GM18951 (cell line): ENCODE measurements at regions not wholly inside any gene's neighbourhood (a gene's known extent, or its start where the extent isn't known, plus 50 kb on each side); places are given as distances from the start of the nearest gene placed in this dataset.
"Not testable (repeated sequence)": the region's sequence is repeated elsewhere in the genome, so short reads cannot be mapped to it uniquely, and the experiment has no call there.

ENCODE experiments used
- POLR2A ChIP-seq: IDR thresholded peaks from 4 replicates; pipeline ENCODE4 v1.6.1; 2011; ENCODE audit warnings: mild to moderate bottlenecking; ENCODE audit not compliant: insufficient read length, insufficient read depth; ENCODE audit errors: extremely low read depth
- in situ Hi-C: fragments of 300-500 bp; cut with MboI; formaldehyde crosslinking; loops from one replicate; pipeline ENCODE4 v1.12.0; 2022; ENCODE audit warnings: low sequenced_read_pairs, mixed read lengths, inconsistent platforms; ENCODE audit not compliant: unreplicated experiment

- in situ Hi-C loops = no loop called here
- no peak for TF ChIP-seq POLR2A
Observed at GRCh38 chr18:9003406-9004100, 98.9 kb upstream of the NDUFV2 start.

GRCh38 chr18:9004308-9004707, 98.2 kb upstream of the NDUFV2 start:
- in situ Hi-C loops = not testable (repeated sequence)

GRCh38 chr18:9007700-9008099, 94.8 kb upstream of the NDUFV2 start:
- in situ Hi-C loops = not testable (repeated sequence)

- TF ChIP-seq POLR2A = no peak
- in situ Hi-C loops = no loop called here
Observed at GRCh38 chr18:9008200-9008708, 94.2 kb upstream of the NDUFV2 start.

DNA sequence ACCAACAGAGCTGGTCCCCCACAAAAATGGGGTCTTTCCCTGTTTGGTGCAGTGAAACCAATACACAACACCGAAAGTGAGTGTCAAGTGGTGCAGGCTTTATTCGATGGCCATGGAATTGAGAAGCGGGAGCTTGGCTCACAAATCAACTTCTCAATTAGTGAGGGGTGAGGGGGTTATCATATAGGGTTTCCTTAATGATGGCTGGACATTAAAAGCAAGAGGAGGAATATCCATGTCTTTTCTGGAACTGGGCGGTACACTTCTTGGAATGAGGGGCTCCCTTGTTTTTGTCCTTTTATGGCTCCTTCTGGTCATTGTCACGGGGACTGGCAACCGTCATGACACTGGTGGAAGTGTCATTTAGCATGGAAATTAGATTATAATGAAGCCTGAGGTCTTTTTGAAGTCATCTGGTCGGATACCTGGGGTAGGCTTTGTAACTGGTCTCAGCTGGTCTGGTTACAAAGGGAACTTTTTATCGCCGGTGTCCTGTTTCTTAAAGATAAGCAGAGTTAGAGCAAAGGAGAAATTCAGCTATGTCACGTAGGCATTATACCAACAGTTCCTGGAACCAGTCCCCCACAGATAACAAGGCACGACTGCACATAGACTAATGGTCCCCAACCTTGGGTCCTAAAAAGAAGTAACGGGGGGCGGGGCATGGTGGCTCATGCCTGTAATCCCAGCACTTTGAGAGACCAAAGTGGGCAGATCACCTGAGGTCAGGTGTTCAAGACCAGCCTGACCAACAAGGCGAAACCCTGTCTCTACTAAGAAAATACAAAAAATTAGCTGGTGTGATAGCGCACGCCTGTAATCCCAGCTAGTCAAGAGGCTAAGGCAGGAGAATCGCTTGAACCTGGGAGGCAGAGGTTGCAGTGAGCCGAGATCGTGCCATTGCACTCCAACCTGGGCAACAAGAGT, 93.5 kb upstream of the NDUFV2 start:
- TF ChIP-seq POLR2A = no peak

GRCh38 chr18:9009703-9010488, 92.6 kb upstream of the NDUFV2 start:
- in situ Hi-C loops = no loop called here

More for the DNA sequence above, 93.5 kb upstream of the NDUFV2 start:
- in situ Hi-C loops = no loop called here

DNA sequence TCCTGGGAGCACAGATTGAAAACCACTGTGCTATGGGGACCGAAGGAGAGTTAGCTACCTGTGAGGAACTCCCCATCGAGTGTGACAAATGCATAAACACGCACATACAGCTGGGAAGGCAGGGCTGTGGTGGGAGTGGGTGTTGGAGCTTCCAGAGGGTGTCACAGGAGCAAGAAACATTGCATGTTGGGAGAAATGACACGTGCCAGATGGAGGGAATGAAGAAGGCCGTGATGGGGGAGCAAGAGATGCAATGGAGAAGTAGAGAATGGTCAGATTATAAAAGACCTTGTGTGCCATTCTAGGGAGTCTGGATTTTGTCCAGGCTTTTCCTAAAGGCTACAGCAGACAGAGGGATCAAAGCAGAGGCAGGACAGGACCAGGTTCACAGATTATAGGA, 91.1 kb upstream of the NDUFV2 start:
- in situ Hi-C loops = no loop called here
- TF ChIP-seq POLR2A = no peak

More at GRCh38 chr18:9009703-9010488, 92.6 kb upstream of the NDUFV2 start:
- TF ChIP-seq POLR2A = no peak

DNA sequence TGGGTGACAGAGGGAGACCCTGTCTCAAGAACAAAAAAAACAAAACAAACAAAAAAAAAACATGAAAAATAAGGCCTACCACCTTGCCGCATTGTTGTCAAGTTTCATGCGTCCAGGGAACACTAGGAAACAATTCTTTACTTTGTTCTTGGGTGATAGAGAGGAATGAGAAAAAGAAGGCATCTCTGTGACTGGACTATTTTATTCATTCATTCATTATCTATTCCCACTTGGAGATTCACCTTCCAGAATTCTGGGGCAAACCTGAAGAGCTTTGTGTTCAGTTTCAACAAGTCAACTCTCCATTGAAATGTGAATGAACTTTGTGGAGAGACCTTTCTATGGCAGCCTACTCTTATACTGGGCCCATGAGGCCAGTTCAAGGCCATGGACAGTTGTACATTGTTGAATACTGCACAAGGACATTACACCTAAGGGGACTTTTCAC, 88.5 kb upstream of the NDUFV2 start:
- in situ Hi-C loops = no loop called here
- TF ChIP-seq POLR2A = no peak

GRCh38 chr18:9015689-9016088, 86.8 kb upstream of the NDUFV2 start:
- in situ Hi-C loops = no loop called here
- TF ChIP-seq POLR2A = no peak

DNA sequence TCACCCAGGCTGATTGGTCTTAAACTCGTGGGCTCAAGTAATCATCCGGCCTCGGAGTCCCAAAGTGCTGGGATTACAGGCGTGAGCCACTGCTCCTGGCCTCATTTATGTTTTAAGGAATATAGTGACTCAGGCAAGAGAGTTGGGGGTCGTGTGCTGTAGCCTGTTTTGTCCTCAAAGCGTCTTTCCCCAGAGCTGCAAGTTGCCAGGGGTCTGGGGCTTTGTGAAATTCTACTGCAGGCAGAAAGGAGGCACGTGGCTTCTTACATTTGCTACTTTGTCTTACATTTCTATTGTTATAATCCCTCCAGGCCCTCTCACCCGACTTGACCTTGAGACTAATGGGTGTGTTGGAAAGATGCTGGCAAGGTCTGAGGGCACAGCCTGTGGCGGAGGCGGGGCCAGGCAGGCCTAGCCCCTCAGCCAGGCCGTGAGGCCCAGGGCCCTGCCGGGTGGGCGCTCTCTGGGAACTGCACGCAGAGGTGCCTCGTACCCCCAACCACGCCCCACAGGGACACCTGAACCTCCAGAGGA, 85.8 kb upstream of the NDUFV2 start:
- no peak for TF ChIP-seq POLR2A
- in situ Hi-C loops = no loop called here

GRCh38 chr18:9017167-9017904, 85.2 kb upstream of the NDUFV2 start:
- peak; percentile 34 for TF ChIP-seq POLR2A
- in situ Hi-C loops = no loop called here

DNA sequence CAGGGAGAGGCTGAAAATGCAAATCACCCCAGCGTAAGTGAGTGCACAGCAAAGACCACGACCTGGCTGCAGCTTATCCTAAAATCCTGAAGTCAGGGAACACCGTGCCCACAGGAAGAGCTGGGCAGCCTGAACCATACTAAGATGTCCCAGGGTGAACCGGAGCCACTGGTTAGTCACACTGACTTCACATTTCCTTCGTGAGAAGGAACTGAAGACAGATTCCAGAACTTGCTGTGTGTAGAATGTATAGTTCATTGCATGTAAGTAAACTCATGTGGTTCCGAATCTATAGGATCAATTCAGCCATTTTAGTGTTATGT, 84.6 kb upstream of the NDUFV2 start:
- in situ Hi-C loops = no loop called here
- no peak for TF ChIP-seq POLR2A
